T1000 (cell line): ENCODE measurements at regions not wholly inside any gene's neighbourhood (a gene's known extent, or its start where the extent isn't known, plus 50 kb on each side); places are given as distances from the start of the nearest gene placed in this dataset.

ENCODE experiments used
- DNase-seq: peaks from one replicate; lab custom pipeline; 2025; ENCODE audit warnings: mixed read lengths; lab: John Stamatoyannopoulos, UW

DNA sequence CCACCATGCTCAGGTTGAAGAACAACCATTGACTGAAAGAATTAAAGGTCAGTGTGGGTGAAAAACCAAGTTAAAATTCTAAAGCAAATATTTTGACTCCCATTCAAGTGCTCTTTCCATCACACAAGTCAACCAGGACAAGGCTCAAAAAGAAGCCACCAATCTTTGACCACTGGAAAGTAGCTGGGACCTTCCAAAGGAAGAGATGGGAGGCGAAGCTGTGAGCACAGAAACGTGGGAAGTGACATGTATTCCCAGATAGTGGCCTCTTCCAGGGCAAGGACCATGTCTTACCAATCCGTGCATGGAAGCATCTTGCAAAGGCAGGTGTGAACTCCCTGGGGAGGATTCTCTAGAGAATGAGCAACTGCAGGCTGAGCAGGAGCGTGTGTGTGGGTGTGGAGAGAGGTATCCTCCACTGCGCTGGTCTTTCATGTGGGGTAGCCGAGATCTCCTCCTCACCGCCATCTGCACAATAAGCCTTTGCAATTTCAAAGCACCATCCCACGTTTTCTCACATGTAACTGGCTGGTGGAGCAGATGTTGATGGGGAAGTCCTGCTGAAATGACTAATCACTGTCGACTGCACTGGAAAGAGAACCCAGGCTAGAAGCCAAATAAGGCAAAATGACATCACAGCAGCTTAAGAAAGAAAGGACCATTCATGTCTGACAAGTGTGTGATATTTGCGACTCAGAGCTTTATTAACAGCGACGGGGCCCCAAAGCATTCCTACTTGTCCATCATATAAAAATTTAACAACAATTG lies 189.4 kb upstream of the RREB1 start:
- DNase-seq: no peak

DNA sequence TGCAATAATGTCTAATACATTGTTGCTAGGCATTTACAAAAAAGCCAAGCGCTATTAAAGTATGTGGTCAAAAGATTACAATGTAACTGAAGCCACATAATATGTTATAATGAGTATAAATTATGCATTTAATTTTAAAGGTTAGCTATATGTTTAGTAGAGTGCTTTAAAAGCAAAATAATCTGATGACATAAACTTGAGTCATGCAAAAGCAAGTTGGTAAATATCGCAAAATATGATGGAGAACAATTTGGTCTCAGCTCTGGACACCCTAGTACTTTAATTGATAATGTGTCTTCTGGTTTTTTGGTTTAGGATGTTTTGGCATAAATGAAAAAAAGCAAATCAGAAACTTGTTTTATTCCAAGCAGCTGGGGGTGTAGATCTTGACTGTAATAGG lies 188.6 kb upstream of the RREB1 start:
- DNase-seq: no peak

DNA sequence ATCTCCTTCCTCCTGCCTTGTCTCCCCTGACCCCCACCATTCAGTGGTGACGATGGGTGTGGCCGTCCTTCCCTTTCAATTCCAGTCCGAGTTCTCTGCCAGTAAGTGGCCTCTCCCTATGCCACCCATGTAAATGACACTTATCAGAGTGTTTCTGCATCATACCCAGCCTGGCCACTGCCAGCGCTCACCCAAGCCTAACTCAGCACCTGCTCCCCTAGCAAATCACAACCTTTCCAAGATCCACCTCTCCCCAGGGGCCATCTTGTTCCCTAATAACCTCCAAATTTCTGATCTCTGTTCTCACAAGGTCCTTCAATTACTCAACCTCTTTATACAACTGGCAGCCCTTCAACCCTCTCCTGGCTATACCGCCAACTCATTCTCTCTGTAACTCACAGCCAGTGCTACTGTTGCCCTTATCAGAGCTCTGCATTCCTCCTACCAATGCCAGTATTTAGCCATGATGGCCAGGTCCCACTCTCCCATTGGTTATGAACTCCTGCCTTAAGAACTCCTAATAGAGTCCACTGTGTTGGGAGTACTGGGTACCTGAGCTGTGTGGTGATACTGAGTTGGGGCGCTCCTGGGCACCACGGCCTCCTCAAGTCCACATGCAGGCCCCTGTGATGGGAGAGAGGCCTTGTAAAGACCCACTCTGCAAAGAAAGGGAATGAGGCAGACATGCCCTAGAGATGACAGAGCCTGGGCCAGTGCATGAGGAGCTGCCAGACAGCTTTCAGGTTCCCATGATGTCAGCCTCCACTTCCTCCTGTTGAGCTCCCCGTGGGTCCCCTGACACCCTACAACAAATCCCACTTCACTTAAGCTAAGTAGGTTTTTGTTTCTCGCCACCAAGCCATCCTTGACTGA lies 187.4 kb upstream of the RREB1 start:
- no peak for DNase-seq

DNA sequence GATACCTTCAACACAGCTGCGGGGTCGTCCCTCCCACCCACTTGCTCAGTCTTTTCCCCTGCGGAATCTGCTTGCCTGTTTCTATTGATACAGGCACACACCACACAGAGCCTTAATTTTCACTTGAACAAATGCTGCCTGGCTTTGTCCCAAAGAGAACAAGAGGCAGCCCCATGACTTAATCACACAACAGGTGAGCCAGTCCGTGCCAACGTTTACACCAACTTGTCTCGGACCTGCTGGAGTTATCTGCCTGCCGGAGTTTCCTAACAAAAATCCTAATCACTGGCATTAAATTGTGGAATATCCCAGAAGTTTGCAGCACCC lies 186.8 kb upstream of the RREB1 start:
- no peak for DNase-seq

DNA sequence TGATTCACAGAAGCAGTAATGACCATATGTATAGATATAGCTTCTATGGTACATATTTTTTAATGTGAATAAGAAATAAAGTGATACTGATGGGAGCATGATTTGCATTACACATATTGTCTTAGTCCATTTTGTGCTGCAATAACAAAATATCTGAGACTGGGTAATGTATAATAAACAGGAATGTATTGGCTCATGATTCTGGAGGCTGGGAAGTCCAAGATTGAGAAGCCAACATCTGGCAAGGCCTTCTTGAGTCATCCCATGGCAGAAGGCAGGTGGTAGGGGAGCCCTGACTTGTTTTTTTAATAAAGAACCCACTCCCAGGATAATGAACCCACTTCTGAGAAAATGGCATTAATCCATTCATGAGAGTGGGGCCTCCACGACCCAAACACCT lies 185.6 kb upstream of the RREB1 start:
- DNase-seq: no peak

DNA sequence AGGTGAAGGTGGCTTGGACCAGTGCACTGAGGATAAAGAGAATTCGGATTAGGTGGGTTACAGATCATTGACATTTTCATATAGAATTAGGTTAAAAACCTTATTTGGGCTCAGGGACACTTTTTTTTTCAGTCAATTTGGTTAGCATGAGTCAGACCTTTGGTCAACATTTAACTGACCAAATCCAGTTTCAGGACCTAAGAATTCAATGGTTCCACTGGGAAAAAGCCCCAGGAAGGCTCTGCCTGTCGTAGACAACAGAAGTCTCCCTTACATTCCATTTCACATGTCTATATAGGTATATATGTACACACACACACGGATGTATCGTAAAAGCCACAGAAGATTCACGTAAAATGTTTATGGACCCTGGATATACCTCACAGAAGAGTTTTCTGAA lies 184.2 kb upstream of the RREB1 start:
- DNase-seq: no peak

DNA sequence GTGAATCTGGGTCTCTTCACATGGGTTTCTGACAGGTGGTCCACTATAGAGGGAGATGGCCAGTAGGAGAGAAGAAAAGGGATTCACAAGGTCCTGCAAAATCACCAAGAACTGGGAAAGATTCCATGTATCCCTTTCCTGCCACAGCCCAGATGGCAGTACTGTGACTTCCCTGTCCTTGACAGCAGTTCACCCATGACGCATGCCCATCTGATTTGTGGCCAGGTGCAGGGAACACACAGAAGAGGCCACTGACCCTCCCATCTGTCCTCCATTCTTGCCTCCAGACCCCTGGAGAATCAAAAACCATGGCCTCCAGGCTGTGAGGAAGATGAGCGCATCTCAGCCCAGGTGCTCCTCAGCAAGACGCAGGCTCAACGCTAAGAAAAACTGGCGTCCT lies 183.1 kb upstream of the RREB1 start:
- DNase-seq: no peak

DNA sequence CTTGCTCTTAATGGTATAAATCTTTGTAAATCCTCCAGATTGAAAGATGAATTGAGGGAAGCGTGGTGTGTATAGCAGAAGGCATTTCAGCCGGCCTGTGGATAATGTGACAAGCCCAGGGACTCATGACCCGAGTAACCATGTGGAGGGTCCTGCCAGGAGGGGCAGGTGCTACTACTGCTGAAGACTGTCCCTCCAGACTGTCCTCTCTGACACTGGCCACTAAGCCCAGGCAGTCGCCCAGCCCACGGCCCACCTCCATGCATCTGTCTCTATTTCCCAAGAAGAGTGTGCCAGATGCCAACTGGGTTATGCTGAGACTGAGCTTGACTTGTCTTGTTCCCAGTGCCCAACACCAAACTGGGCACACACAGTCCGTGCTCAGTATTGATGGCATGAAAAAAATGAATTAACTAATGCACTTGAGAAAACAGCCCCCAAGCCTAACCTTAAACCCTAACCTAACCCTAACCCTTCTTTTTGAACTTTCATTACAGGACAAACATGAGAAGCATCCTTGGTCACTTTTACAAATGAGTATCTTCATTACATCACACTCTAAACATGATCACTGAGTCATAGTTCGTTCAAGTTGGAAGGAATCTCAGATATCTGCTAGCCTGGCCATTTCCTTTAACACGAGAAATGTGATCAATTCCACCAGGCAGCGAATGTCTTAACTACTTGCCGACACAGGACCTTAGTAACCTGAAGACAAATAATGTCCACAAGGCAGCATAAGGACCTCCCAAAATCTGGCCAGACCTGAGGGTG lies 182.2 kb upstream of the RREB1 start:
- no peak for DNase-seq

DNA sequence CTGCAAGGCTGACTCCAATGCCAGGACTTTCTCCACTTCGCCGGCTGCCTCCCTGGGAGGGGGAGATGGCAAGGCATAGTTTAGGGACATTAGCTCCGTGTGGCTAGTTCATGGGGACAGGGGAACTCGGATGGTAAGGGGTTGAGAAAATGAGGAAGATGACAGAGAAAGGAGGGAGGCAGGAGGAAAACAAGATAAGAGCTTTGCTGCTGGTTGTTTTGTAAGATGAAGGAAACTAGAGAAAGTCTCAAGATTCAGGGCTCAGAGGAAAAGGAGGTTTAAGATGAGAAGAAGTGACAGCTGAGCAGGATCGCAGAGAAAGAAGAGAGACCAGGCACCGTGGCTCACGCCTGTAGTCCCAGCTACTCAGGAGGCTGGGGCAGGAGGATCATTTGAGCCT lies 180.9 kb upstream of the RREB1 start:
- DNase-seq: no peak

DNA sequence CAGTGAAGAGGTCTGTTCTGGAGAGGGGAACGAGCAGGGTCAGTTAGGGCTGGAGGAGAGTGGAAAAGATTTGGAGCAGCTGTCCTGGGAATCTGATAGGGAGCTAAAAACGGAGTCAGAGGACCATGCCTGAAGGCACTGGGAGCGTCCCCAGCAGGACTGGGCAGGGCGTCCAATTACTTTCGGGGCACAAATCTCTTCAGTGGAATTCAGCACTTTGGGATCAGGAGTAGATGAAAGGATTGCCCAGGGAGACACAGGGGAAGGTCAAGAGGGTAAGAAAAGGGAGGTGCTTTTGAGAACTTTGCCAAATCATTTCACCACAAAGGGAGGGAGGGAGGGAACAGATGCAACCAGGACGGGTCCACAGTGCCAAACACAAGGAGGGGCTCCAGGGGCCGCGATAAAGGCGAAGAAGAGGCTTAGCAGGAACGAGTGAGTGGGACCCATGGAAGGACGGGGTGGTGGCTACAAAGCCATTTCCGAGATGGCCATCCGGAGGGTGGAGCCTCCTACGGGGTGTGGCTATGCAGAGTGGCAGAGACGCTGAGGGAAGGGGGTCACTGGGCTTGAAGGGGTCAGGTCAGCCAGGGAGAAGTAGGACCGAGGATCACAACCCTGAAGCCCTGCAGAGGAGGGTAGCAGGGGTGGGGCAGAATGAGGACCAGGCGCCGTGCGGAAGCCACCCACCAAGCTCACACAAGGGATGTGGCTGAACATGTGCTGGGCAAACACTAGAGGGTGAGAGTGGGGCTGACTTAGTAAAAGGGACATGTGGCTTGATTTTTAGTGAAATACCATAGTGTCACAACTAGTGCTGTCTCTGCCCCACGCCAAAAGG lies 180.0 kb upstream of the RREB1 start:
- no peak for DNase-seq

DNA sequence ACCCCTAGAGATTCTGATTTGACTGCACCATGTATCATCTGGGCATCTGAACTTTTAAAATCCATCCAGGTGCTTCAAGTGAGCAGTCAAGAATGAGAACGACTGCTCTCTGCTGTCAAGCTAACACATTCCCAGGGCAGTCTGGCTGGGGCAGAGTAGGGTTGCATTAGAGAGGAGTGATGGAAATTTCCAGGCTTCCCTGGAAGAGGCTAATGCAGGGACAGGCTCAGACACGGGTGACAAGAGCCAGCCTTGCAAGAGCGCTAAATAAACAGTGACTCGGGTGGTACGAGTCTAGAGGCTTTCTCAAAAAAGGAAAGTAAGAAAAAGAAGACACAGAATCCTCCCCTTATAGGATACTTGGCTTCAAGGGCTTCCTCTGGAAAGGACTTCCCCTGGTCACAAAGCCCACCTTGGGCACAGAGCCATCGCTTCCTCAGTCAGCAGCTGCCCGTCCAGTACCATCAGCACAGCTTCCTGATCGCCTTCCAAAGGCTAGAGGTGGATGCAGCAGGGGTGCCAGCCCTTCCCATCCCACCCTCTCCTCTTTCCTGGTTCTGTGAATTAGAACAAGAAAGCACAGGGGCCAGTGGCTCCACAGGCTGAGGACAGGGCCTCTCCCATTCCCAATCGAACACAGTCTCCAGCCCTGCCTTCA lies 177.4 kb upstream of the RREB1 start:
- DNase-seq: no peak

DNA sequence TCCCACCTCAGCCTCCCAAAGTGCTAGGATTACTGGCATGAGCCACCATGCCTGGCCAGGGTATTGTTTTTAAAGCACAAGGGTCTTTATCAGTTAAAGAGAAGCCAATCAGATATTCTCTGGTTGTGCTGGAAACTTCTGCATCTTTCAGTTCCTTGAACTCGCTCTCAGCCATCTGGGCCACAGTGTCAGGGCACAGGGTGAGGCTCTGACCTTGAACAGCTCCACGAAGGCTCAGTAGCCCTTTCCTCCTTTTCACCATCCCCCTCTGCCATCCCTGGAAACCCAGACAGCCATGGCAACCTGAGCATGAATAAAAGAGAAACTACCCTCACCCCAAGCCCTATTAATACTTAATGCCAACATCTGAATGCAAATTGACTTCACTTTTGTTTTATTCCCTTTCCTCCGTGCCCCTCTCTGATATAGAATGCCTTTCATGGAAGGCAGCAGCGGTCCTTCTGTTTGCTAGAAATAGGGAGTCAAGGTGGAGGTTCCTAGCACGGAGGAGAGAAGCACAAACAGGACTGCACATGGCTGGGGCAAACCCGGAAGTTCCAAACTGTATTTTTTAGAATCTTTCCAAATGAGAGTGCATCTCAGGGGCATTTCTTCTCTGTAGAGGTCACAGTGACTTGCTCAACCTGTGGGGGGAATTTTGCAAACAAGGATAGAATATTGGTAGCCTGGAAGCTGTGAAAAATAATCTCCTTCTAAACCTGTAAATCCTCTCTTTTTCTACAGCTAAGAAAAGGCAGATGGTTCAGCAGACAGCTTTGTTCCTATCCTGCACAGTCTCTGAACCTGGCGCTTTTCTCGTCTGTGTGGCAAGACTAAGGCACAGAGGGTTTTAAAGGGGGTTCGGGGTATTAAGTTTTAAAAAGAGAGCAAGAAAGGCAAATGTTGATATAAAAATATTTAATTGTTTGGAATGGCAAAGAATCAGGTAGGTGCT lies 176.4 kb upstream of the RREB1 start:
- DNase-seq: no peak

DNA sequence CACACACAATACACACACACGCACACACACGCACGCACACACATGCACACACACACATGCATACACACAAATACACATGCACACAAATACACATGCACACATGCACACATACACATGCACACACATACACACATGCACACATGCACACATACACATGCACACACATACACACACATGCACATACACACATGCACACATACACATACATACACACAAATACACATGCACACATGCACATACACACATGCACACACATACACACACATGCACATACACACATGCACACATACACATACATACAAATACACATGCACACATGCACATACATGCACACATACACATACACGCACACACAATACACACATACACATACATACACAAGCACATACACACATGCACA lies 175.4 kb upstream of the RREB1 start:
- no peak for DNase-seq

DNA sequence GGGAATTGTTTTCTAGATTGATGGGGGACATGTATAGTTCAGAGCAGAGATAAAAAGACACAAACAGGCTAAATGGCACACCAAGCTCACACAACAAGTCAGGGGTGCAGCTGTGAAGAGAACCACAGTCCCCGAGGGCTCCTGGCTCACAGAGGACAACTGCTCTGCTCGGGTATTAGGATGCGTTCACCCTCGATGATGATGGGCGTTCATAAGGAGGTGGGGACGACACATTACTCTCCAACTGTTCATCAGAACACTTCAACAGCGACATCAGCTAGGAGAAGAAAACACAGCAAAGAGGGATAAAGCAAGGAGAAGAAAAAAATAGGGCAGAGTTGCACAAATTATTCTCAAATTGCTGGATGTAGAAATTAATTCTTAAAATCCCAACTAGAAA lies 174.8 kb upstream of the RREB1 start:
- DNase-seq: no peak

DNA sequence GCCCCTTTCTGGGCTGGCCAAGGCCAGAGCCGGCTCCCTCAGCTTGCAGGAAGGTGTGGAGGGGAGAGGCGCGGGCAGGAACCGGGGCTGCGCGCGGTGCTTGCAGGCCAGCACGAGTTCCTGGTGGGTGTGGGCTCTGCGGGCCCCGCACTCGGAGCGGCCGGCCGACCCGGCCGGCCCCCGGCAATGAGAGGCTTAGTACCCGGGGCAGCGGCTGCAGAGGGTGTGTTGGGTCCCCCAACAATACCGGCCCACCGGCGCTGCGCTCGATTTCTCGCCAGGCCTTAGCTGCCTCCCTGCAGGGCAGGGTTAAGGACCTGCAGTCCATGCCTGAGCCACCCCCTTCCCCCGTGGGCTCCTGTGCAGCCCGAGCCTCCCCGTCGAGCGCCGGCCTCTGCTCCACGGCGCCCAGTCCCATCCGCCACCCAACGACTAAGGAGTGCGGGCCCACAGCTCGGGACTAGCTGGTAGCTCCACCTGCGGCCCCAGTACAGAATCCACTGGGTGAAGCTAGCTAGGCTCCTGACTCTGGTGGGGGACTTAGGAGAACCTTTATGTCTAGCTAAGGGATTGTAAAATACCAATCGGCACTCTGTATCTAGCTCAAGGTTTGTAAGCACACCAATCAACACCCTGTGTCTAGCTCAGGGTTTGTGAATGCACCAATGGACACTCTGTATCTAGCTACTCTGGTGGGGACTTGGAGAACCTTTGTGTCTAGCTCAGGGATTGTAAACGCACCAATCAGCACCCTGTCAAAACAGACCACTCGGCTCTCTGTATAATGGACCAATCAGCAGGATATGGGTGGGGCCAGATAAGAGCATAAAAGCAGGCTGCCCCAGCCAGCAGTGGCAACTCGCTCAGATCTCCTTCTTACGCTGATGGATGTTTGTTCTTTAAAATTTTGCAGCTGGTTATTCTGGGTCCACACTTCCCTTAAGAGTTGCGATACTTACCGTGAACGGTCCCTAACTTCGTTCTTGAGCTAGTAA lies 167.4 kb upstream of the RREB1 start:
- no peak for DNase-seq

DNA sequence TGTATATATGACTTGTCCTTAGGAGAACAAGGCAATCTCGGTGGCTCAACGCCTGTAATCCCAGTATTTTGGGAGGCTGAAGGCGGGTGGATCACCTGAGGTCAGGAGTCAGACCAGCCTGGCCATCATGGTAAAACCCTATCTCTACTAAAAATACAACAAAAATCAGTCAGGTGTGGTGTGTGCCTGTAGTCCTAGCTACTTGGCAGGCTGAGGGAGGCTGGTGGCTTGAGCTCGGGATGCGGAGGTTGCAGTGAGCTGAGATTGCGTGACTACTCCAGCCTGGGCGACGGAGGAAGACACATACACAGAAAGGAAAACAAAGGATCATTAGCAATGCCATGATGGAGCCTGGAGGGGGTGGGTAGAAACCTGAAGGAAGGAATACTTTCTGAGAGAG lies 166.6 kb upstream of the RREB1 start:
- no peak for DNase-seq

DNA sequence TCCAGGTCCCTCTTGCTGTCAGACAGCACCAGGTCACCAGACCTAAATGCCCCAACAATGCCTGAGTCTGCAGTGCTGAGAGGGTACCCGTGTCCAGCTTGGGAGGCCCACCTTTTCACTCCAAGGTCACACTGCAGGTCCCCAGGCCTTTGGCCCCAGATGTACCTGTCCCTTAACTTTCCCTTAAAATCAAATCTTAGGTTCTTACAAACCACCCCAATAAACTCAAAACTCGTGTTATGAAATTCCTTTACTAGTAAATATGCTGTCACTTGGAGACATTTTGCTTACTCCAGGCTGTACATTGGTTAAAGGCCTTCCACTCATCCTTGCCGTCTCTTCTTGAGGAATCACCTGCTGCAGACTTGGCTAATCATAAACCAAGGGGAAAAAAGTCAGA lies 165.7 kb upstream of the RREB1 start:
- DNase-seq: no peak

DNA sequence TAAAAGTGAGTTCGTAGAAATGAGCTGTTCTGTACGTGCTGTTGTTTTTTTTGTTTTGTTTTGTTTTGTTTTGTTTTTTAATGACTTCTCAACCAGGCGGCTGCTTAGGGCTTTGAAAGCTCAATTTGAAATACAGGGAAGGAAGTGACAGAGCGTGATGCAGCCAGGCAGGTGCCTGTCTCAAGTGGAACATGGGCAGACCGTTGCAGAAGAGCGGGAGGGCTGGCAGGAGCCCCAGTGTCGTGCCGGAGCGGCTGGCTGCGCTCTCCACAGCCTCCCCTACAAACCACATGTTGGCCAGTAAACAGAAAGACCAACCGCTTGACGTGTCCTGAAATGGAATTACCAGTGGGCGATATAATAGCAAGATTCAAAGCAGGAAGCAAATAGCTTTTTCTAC lies 164.9 kb upstream of the RREB1 start:
- no peak for DNase-seq

DNA sequence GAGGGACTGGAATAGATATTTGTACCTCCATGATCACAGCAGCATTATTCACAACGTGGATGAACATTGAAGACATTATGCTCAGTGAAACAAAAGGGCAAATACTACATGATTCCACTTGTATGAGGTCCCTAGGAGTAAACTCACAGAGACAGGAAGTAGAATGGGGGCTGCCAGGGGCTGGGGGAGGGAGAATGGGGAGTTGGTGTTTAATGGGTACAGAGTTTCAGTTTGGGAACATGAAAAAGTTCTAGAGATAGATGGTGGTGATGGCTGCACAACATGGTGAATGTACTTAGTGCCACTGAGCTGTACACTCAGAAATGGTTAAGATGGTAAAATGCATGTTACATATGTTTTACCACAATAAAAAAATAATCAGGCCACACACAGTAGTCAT lies 164.3 kb upstream of the RREB1 start:
- DNase-seq: no peak
